Psoas muscle (tissue), 7 donors: ENCODE measurements at regions not wholly inside any gene's neighbourhood (a gene's known extent, or its start where the extent isn't known, plus 50 kb on each side); places are given as distances from the start of the nearest gene placed in this dataset.

Source experiments
- ATAC-seq, 4 donors: fragments of 200-7000 bp; cut with Tn5 transposase; one replicate each; pipeline ENCODE4 v1.9.1; 2020; ENCODE audit warnings: moderate library complexity in 3 of 4, mild to moderate bottlenecking in 2 of 4
- DNase-seq, 2 donors: peaks; one replicate each; pipeline ENCODE4 v3.0.0-alpha.2; 2020
- H3K27ac ChIP-seq: fragments of 200-600 bp; one replicate; pipeline ENCODE4 v1.8.0; 2022
- H3K27me3 ChIP-seq, 3 donors: fragments of 200-600 bp in 1 of 3; one replicate each; pipeline versions ENCODE4 v1.6.1 to v1.8.0; 2013 to 2022; ENCODE audit warnings: low read length in 2 of 3, mild to moderate bottlenecking in 2 of 3, moderate library complexity in 1 of 3; ENCODE audit not compliant: insufficient read depth in 3 of 3
- H3K36me3 ChIP-seq, 2 donors: fragments of 200-600 bp in 1 of 2; one replicate each; pipeline versions ENCODE4 v1.6.1 to v1.8.0; 2013 to 2022; ENCODE audit warnings: low read depth in 1 of 2, mild to moderate bottlenecking in 1 of 2, moderate library complexity in 1 of 2; ENCODE audit not compliant: insufficient read depth in 1 of 2
- H3K4me1 ChIP-seq: fragments of 200-600 bp; one replicate; pipeline ENCODE4 v1.8.0; 2022
- H3K4me3 ChIP-seq: fragments of 200-600 bp; one replicate; pipeline ENCODE4 v1.8.0; 2022; ENCODE audit warnings: mild to moderate bottlenecking
- H3K9me3 ChIP-seq: fragments of 200-600 bp; one replicate; pipeline ENCODE4 v1.8.0; 2022
- CTCF ChIP-seq: fragments of 200-600 bp; IDR thresholded peaks from one replicate; pipeline ENCODE4 v1.8.0; 2022; ENCODE audit warnings: antibody characterized with exemption
- WGBS, 3 donors: extraction: QIAGEN DNeasy Blood & Tissue Kit; methylation state at CpG; one replicate each; pipeline versions ENCODE4 v1.1.6 to v1.1.7; 2013; 5-methylcytosine and 5-hydroxymethylcytosine counted together
- intact Hi-C, 2 donors: fragments of 100-400 bp; cut with DNase I; formaldehyde crosslinking; loops; one replicate each; pipeline versions ENCODE4 v1.11.0 to v1.14.2; 2022
- donor health status: healthy with polysubstance abuse.
- donor health status: DM: no; HTN: no; CAD: no; lungs with moderate emphysema.
- donor health status: Bipolar disorder and iron deficiency.
- donor health status: healthy.
- donor health status: DM: yes; HTN: yes; CAD: no.
- donor health status: DM: no; HTN: no; CAD: no.
- donor health status: DM: yes; HTN: yes; CAD: no.

- intact Hi-C loops = no loop called here
- Histone ChIP-seq H3K36me3 (no peaks in the 10 kb centered on the region), H3K27ac (no peak overlapping the region), H3K4me3 (no peak overlapping the region), H3K9me3 (no peaks in the 10 kb centered on the region), H3K4me1 (no peaks in the 10 kb centered on the region), H3K27me3 (no peaks in the 10 kb centered on the region)
- no peak for TF ChIP-seq CTCF
- DNase-seq = no peak
- no peak for ATAC-seq
- WGBS, 3 donors = 45 to 53% (median 52%) methylated on average over 18 of the region's 18 CpGs
Observed at GRCh38 chr12:127063339-127064072, 1203.5 kb upstream of the TMEM132C start.

- WGBS, 3 donors = 83 to 88% (median 87%) methylated on average over 5 of the region's 5 CpGs
- Histone ChIP-seq H3K4me1 (no peaks in the 10 kb centered on the region), H3K9me3 (no peaks in the 10 kb centered on the region), H3K27ac (no peak overlapping the region), H3K4me3 (no peak overlapping the region), H3K27me3 (no peaks in the 10 kb centered on the region), H3K36me3 (no peaks in the 10 kb centered on the region)
- DNase-seq (no peak), ATAC-seq (no peak)
- no peak for TF ChIP-seq CTCF
- intact Hi-C loops = no loop called here
Observed at GRCh38 chr12:127064207-127064606, 1202.8 kb upstream of the TMEM132C start.

- intact Hi-C loops = no loop called here
- TF ChIP-seq CTCF = no peak
- Histone ChIP-seq H3K4me1 (no peaks in the 10 kb centered on the region), H3K36me3 (no peaks in the 10 kb centered on the region), H3K27me3 (no peaks in the 10 kb centered on the region), H3K27ac (no peak overlapping the region), H3K9me3 (no peaks in the 10 kb centered on the region), H3K4me3 (no peak overlapping the region)
- no peak for ATAC-seq
- WGBS, 3 donors = 66 to 79% (median 78%) methylated on average over 1 of the region's 1 CpG
- no peak for DNase-seq
Observed at GRCh38 chr12:127065595-127065994, 1201.4 kb upstream of the TMEM132C start.

GRCh38 chr12:127070515-127071157 is 1196.3 kb upstream of the TMEM132C start:
- ATAC-seq = no peak
- no peak for TF ChIP-seq CTCF
- H3K27me3 ChIP-seq = no peaks in the 10 kb centered on the region
- no peak overlapping the region for H3K4me3 ChIP-seq
- H3K9me3 ChIP-seq = no peaks in the 10 kb centered on the region
- DNase-seq = no peak
- no peaks in the 10 kb centered on the region for H3K36me3 ChIP-seq
- intact Hi-C loops = no loop called here
- no peaks in the 10 kb centered on the region for H3K4me1 ChIP-seq
- H3K27ac ChIP-seq = no peak overlapping the region
- WGBS, 3 donors = 19 to 35% (median 19%) methylated on average over 2 of the region's 2 CpGs
